ENCODE measurements at regions not wholly inside any gene's neighbourhood (a gene's known extent, or its start where the extent isn't known, plus 50 kb on each side); places are given as distances from the start of the nearest gene placed in this dataset.

- TF ChIP-seq, protein P1, sequence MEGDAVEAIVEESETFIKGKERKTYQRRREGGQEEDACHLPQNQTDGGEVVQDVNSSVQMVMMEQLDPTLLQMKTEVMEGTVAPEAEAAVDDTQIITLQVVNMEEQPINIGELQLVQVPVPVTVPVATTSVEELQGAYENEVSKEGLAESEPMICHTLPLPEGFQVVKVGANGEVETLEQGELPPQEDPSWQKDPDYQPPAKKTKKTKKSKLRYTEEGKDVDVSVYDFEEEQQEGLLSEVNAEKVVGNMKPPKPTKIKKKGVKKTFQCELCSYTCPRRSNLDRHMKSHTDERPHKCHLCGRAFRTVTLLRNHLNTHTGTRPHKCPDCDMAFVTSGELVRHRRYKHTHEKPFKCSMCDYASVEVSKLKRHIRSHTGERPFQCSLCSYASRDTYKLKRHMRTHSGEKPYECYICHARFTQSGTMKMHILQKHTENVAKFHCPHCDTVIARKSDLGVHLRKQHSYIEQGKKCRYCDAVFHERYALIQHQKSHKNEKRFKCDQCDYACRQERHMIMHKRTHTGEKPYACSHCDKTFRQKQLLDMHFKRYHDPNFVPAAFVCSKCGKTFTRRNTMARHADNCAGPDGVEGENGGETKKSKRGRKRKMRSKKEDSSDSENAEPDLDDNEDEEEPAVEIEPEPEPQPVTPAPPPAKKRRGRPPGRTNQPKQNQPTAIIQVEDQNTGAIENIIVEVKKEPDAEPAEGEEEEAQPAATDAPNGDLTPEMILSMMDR (IDR thresholded peaks at IDR 0.05; ENCODE audit: insufficient read depth, low read length, poor library complexity, severe bottlenecking): no peak
- no peak for TF ChIP-seq EZH2phosphoT487 (conservative IDR thresholded peaks at IDR 0.05; ENCODE audit: low read length)
Measured at GRCh38 chr20:61159957-61160686, 91.9 kb upstream of the CDH4 start.
